DOHH2 (cell line): ENCODE measurements at regions not wholly inside any gene's neighbourhood (a gene's known extent, or its start where the extent isn't known, plus 50 kb on each side); places are given as distances from the start of the nearest gene placed in this dataset.

Experiments used
- CTCF ChIP-seq: fragments of 200-600 bp; sonication (generic); IDR thresholded peaks from one replicate; pipeline ENCODE4 v1.5.1; 2014; ENCODE audit warnings: antibody characterized with exemption, mild to moderate bottlenecking, low read depth, low read length; ENCODE audit not compliant: poor library complexity, severe bottlenecking
- EZH2phosphoT487 ChIP-seq: fragments of 200-600 bp; sonication (generic); IDR thresholded peaks from 2 replicates; pipeline ENCODE4 v1.6.1; 2017; ENCODE audit warnings: borderline replicate concordance, mild to moderate bottlenecking, antibody characterized with exemption, low read length, moderate library complexity, mixed read lengths

GRCh38 chr5:107040907-107041306 lies 629.8 kb downstream of the EFNA5 start:
- TF ChIP-seq CTCF (no peak), EZH2phosphoT487 (no peak)
